ENCODE measurements at regions not wholly inside any gene's neighbourhood (a gene's known extent, or its start where the extent isn't known, plus 50 kb on each side); places are given as distances from the start of the nearest gene placed in this dataset.
"Not testable (repeated sequence)": the region's sequence is repeated elsewhere in the genome, so short reads cannot be mapped to it uniquely, and the experiment has no call there.

- no peaks in the 10 kb centered on the region for H3K9me3 ChIP-seq (ENCODE audit: insufficient read depth, low read depth, low read length)
- H3K36me3 ChIP-seq (ENCODE audit: insufficient read depth, low read length): no peaks in the 10 kb centered on the region
- no peak overlapping the region for H3K4me2 ChIP-seq (ENCODE audit: low read depth, low read length, poor library complexity, severe bottlenecking)
- H3K27me3 ChIP-seq (ENCODE audit: insufficient read depth, low read length, poor library complexity, severe bottlenecking): no peaks in the 10 kb centered on the region
- H2AFZ ChIP-seq (ENCODE audit: low read length): no peak overlapping the region
- H4K20me1 ChIP-seq (ENCODE audit: insufficient read depth, low read length, poor library complexity, severe bottlenecking): no peaks in the 10 kb centered on the region
- no peaks in the 10 kb centered on the region for H3K9me2 ChIP-seq (replicated peaks; ENCODE audit: low read depth, low read length)
- TF ChIP-seq EZH2phosphoT487 (IDR thresholded peaks at IDR 0.05; ENCODE audit: borderline replicate concordance): no peak
- TF ChIP-seq CTCF (conservative IDR thresholded peaks at IDR 0.05; ENCODE audit: low read length): no peak
- H3K4me3 ChIP-seq (ENCODE audit: low read length, poor library complexity, severe bottlenecking): no peak overlapping the region
- no peak overlapping the region for H3K9ac ChIP-seq (ENCODE audit: low read depth, low read length, poor library complexity, severe bottlenecking)
- no peaks in the 10 kb centered on the region for H3F3A ChIP-seq (ENCODE audit: low read depth)
- no peaks in the 10 kb centered on the region for H3K79me2 ChIP-seq (ENCODE audit: insufficient read depth, low read length)
- no peaks in the 10 kb centered on the region for H3K4me1 ChIP-seq (ENCODE audit: insufficient read depth, low read length, poor library complexity, severe bottlenecking)
Observed at GRCh38 chr2:34523958-34524514, 924.9 kb upstream of the FAM98A start.

- Histone ChIP-seq H3K4me2 (ENCODE audit: low read depth, low read length, poor library complexity, severe bottlenecking) (no peak overlapping the region), H3K27me3 (ENCODE audit: insufficient read depth, low read length, poor library complexity, severe bottlenecking) (no peaks in the 10 kb centered on the region), H3K79me2 (ENCODE audit: insufficient read depth, low read length) (no peaks in the 10 kb centered on the region), H3K4me1 (ENCODE audit: insufficient read depth, low read length, poor library complexity, severe bottlenecking) (no peaks in the 10 kb centered on the region), H3K4me3 (ENCODE audit: low read length, poor library complexity, severe bottlenecking) (no peak overlapping the region), H2AFZ (ENCODE audit: low read length) (no peak overlapping the region), H4K20me1 (ENCODE audit: insufficient read depth, low read length, poor library complexity, severe bottlenecking) (no peaks in the 10 kb centered on the region), H3K9me2 (replicated peaks; ENCODE audit: low read depth, low read length) (no peaks in the 10 kb centered on the region), H3K9ac (ENCODE audit: low read depth, low read length, poor library complexity, severe bottlenecking) (no peak overlapping the region), H3K36me3 (ENCODE audit: insufficient read depth, low read length) (no peaks in the 10 kb centered on the region), H3K9me3 (ENCODE audit: insufficient read depth, low read depth, low read length) (no peaks in the 10 kb centered on the region), H3F3A (ENCODE audit: low read depth) (no peaks in the 10 kb centered on the region)
- TF ChIP-seq CTCF (conservative IDR thresholded peaks at IDR 0.05; ENCODE audit: low read length) (no peak), EZH2phosphoT487 (IDR thresholded peaks at IDR 0.05; ENCODE audit: borderline replicate concordance) (no peak)
Observed at GRCh38 chr2:34519659-34520058, 920.6 kb upstream of the FAM98A start.

GRCh38 chr2:34498561-34498960 is 899.5 kb upstream of the FAM98A start:
- Histone ChIP-seq H4K20me1 (ENCODE audit: insufficient read depth, low read length, poor library complexity, severe bottlenecking) (no peaks in the 10 kb centered on the region), H3K9ac (ENCODE audit: low read depth, low read length, poor library complexity, severe bottlenecking) (no peak overlapping the region)
- TF ChIP-seq EZH2phosphoT487 (IDR thresholded peaks at IDR 0.05; ENCODE audit: borderline replicate concordance): no peak
- TF ChIP-seq CTCF (conservative IDR thresholded peaks at IDR 0.05; ENCODE audit: low read length): no peak

GRCh38 chr2:34494192-34494591 is 895.1 kb upstream of the FAM98A start:
- H3K79me2 ChIP-seq (ENCODE audit: insufficient read depth, low read length); H3K9me3 ChIP-seq (ENCODE audit: insufficient read depth, low read depth, low read length); H3K27me3 ChIP-seq (ENCODE audit: insufficient read depth, low read length, poor library complexity, severe bottlenecking); H3K4me3 ChIP-seq (ENCODE audit: low read length, poor library complexity, severe bottlenecking); H3K9me2 ChIP-seq (replicated peaks; ENCODE audit: low read depth, low read length); H3K9ac ChIP-seq (ENCODE audit: low read depth, low read length, poor library complexity, severe bottlenecking); H3K36me3 ChIP-seq (ENCODE audit: insufficient read depth, low read length); H3K4me1 ChIP-seq (ENCODE audit: insufficient read depth, low read length, poor library complexity, severe bottlenecking); H3K4me2 ChIP-seq (ENCODE audit: low read depth, low read length, poor library complexity, severe bottlenecking); H4K20me1 ChIP-seq (ENCODE audit: insufficient read depth, low read length, poor library complexity, severe bottlenecking); H2AFZ ChIP-seq (ENCODE audit: low read length); H3F3A ChIP-seq (ENCODE audit: low read depth): not testable (repeated sequence)

More at GRCh38 chr2:34498561-34498960, 899.5 kb upstream of the FAM98A start:
- no peaks in the 10 kb centered on the region for H3K9me3 ChIP-seq (ENCODE audit: insufficient read depth, low read depth, low read length)
- no peaks in the 10 kb centered on the region for H3F3A ChIP-seq (ENCODE audit: low read depth)
- H3K4me3 ChIP-seq (ENCODE audit: low read length, poor library complexity, severe bottlenecking): no peak overlapping the region
- no peaks in the 10 kb centered on the region for H3K4me1 ChIP-seq (ENCODE audit: insufficient read depth, low read length, poor library complexity, severe bottlenecking)
- H3K27me3 ChIP-seq (ENCODE audit: insufficient read depth, low read length, poor library complexity, severe bottlenecking): no peaks in the 10 kb centered on the region
- H2AFZ ChIP-seq (ENCODE audit: low read length): no peak overlapping the region
- no peaks in the 10 kb centered on the region for H3K9me2 ChIP-seq (replicated peaks; ENCODE audit: low read depth, low read length)
- H3K36me3 ChIP-seq (ENCODE audit: insufficient read depth, low read length): no peaks in the 10 kb centered on the region
- no peaks in the 10 kb centered on the region for H3K79me2 ChIP-seq (ENCODE audit: insufficient read depth, low read length)
- H3K4me2 ChIP-seq (ENCODE audit: low read depth, low read length, poor library complexity, severe bottlenecking): no peak overlapping the region
